Endothelial cell of umbilical vein (primary cell): ENCODE measurements at regions not wholly inside any gene's neighbourhood (a gene's known extent, or its start where the extent isn't known, plus 50 kb on each side); places are given as distances from the start of the nearest gene placed in this dataset.

Experiments used
- BruUV-seq: library from RNA; stranded (reverse); fragments of 400-500 nt; replicated peaks from 2 replicates; lab custom pipeline; 2021; lab: Mats Ljungman, UMichigan
- CTCF ChIA-PET: fragments of 300-600, 350-600 bp; sonication (Branson Sonifier 250); formaldehyde crosslinking; loops from one replicate; lab custom pipeline; 2021; ENCODE audit warnings: antibody characterized with exemption, inconsistent platforms; lab: Charles Lee
- POLR2A ChIA-PET: fragments of 300-600, 350-600 bp; sonication (Branson Sonifier 250); formaldehyde crosslinking; loops from one replicate; lab custom pipeline; 2021; ENCODE audit warnings: antibody characterized with exemption, inconsistent platforms; lab: Charles Lee
- DNase-seq: peaks from one replicate; pipeline ENCODE4 v3.0.0-alpha.2; 2011; ENCODE audit warnings: low read depth, low spot score
- FAIRE-seq: peaks from 2 replicates; lab custom pipeline; 2011; peaks lifted over from hg19 to GRCh38; lab: Jason Lieb, UNC
- H2AFZ ChIP-seq: 2 replicates; pipeline ENCODE4 v1.6.0; 2012; ENCODE audit warnings: low read depth, low read length, control low read depth, inconsistent platforms
- H3K27ac ChIP-seq: 2 replicates; pipeline ENCODE4 v1.5.1; 2011; ENCODE audit warnings: low read depth, mild to moderate bottlenecking, control low read depth, low read length, moderate library complexity; ENCODE audit not compliant: insufficient read depth
- H3K27me3 ChIP-seq, 2 experiments: 2 replicates each; pipeline versions ENCODE4 v1.6.0 to v1.6.1; 2011; ENCODE audit warnings: low read length in 2 of 2, mixed read lengths in 1 of 2; ENCODE audit not compliant: control insufficient read depth in 2 of 2, insufficient read depth in 2 of 2
- H3K36me3 ChIP-seq, 2 experiments: 2 replicates in 1 of 2; 3 replicates in 1 of 2; pipeline ENCODE4 v1.5.1; 2011; ENCODE audit warnings: low read length in 2 of 2, mild to moderate bottlenecking in 1 of 2, moderate library complexity in 1 of 2; ENCODE audit not compliant: control insufficient read depth in 2 of 2, insufficient read depth in 2 of 2; ENCODE audit errors: extremely low read depth in 1 of 2
- H3K4me1 ChIP-seq: 3 replicates; pipeline ENCODE4 v1.5.1; 2011; ENCODE audit warnings: mild to moderate bottlenecking, low read length; ENCODE audit not compliant: control insufficient read depth, insufficient read depth; ENCODE audit errors: extremely low read depth
- H3K4me2 ChIP-seq: 2 replicates; pipeline ENCODE4 v1.6.1; 2011; ENCODE audit warnings: low read length, control low read depth, mixed read lengths; ENCODE audit not compliant: insufficient read depth
- H3K4me3 ChIP-seq, 3 experiments: fragments of 200-600 bp in 1 of 3; sonication (generic), shearing (Covaris generic) in 1 of 3; replicated peaks in 1 of 3; 2 replicates each; pipeline ENCODE4 v1.5.1; 2011 to 2016; ENCODE audit warnings: control low read depth in 3 of 3, low read length in 3 of 3, mild to moderate bottlenecking in 2 of 3, inconsistent platforms in 1 of 3, low read depth in 1 of 3, moderate library complexity in 1 of 3; ENCODE audit not compliant: insufficient read depth in 1 of 3
- H3K79me2 ChIP-seq: 2 replicates; pipeline ENCODE4 v1.6.0; 2012; ENCODE audit warnings: low read length, inconsistent platforms; ENCODE audit not compliant: control insufficient read depth, insufficient read depth
- H3K9ac ChIP-seq: replicated peaks from 2 replicates; pipeline ENCODE3; 2011; ENCODE audit warnings: low read length, control low read depth; ENCODE audit not compliant: insufficient read depth; ENCODE audit errors: extremely low read depth
- H3K9me1 ChIP-seq: replicated peaks from 3 replicates; pipeline ENCODE4 v1.6.0; 2011; ENCODE audit warnings: mild to moderate bottlenecking, low read length; ENCODE audit not compliant: control insufficient read depth, insufficient read depth; ENCODE audit errors: extremely low read depth
- H3K9me3 ChIP-seq: replicated peaks from 2 replicates; pipeline ENCODE4 v1.5.1; 2012; ENCODE audit warnings: low read length, inconsistent platforms; ENCODE audit not compliant: control insufficient read depth, insufficient read depth
- H4K20me1 ChIP-seq: replicated peaks from 2 replicates; pipeline ENCODE3; 2011; ENCODE audit warnings: mild to moderate bottlenecking, low read length; ENCODE audit not compliant: control insufficient read depth, insufficient read depth; ENCODE audit errors: extremely low read depth
- EZH2 ChIP-seq: IDR thresholded peaks from 2 replicates; pipeline ENCODE4 v1.6.1; 2012; ENCODE audit warnings: borderline replicate concordance, low read depth, mild to moderate bottlenecking, moderate library complexity, low read length, inconsistent platforms; ENCODE audit not compliant: severe bottlenecking
- FOS ChIP-seq: IDR thresholded peaks from 2 replicates; pipeline ENCODE4 v1.6.1; 2011; ENCODE audit warnings: mild to moderate bottlenecking, low read length, moderate library complexity, borderline replicate concordance; ENCODE audit not compliant: insufficient read depth
- GATA2 ChIP-seq: IDR thresholded peaks from 2 replicates; pipeline ENCODE4 v1.7.0; 2011; ENCODE audit warnings: low read depth, mild to moderate bottlenecking, moderate library complexity, mixed read lengths, low read length; ENCODE audit not compliant: insufficient read length, insufficient read depth
- JUN ChIP-seq: IDR thresholded peaks from 2 replicates; pipeline ENCODE4 v1.6.1; 2011; ENCODE audit warnings: borderline replicate concordance, low read depth; ENCODE audit not compliant: insufficient read length, insufficient read depth
- MAX ChIP-seq: IDR thresholded peaks from 2 replicates; pipeline ENCODE4 v1.6.1; 2011; ENCODE audit not compliant: insufficient read depth, insufficient read length
- MYC ChIP-seq: IDR thresholded peaks from one replicate; pipeline ENCODE4 v1.6.1; 2011; ENCODE audit warnings: mild to moderate bottlenecking, low read depth, low read length
- POLR2A ChIP-seq: IDR thresholded peaks from 2 replicates; pipeline ENCODE4 v1.6.1; 2012; ENCODE audit warnings: low read depth, mild to moderate bottlenecking, control low read depth, low read length
- POLR2AphosphoS5 ChIP-seq: IDR thresholded peaks from 2 replicates; pipeline ENCODE4 v1.6.1; 2012; ENCODE audit warnings: low read depth, mild to moderate bottlenecking, control low read depth, low read length, moderate library complexity; ENCODE audit not compliant: insufficient read depth
- dilution Hi-C: fragments of 300-500 bp; cut with MboI; formaldehyde crosslinking; loops from one replicate; pipeline ENCODE4 v1.15.0; 2019; ENCODE audit warnings: low sequenced_read_pairs; ENCODE audit not compliant: extremely low pct_ligation_motif_present
- intact Hi-C: fragments of 100-400 bp; cut with micrococcal nuclease; formaldehyde crosslinking; loops from one replicate; pipeline ENCODE4 v1.10.0; 2022
- TF ChIP-seq, protein P1 (sequence below), 2 donors: IDR thresholded peaks; 1 replicate in 1 of 2; 2 replicates in 1 of 2; pipeline ENCODE4 v1.5.1; 2011; ENCODE audit warnings: low read length in 2 of 2, mild to moderate bottlenecking in 2 of 2, moderate library complexity in 2 of 2, control low read depth in 1 of 2, inconsistent platforms in 1 of 2, low read depth in 1 of 2; ENCODE audit not compliant: insufficient read depth in 1 of 2; ENCODE audit errors: extremely low read depth in 1 of 2

DNA sequence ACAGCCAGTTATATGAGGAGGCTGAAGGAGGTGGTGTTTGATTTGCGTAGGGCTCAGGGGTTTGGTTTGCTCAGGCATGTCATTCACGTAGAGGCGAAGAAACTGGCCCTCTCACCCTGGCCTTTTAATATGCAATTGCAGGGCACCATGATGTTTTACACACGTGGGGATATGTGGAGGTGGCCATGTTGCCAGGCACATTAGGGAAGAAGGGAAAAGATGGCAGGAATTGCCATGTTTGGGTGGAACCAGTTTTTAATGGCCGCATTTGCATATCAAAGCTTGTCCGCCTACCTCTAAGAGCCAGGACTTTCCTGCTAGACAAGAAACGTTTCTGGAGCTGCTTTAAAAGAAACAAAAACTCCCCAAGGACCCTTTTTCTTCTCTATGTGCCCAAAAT lies 1483.7 kb upstream of the GOT2 start:
- H3K4me1 ChIP-seq = no peaks in the 10 kb centered on the region
- ChIA-PET POLR2A (no interaction called here), CTCF (interaction anchor here (1.7 kb wide), 1 partner anchor 1025 kb away, joined by 3 read pairs; no protein-coding TSS in a partner anchor)
- no TSS peak for BruUV-seq
- H3K27me3 ChIP-seq = no peaks in the 10 kb centered on the region
- H3K4me3 ChIP-seq = no peak overlapping the region
- no peaks in the 10 kb centered on the region for H3K9me3 ChIP-seq
- no peak overlapping the region for H3K27ac ChIP-seq
- H4K20me1 ChIP-seq = no peaks in the 10 kb centered on the region
- no peaks in the 10 kb centered on the region for H3K36me3 ChIP-seq
- H3K9ac ChIP-seq = no peak overlapping the region
- H2AFZ ChIP-seq = no peak overlapping the region
- H3K79me2 ChIP-seq = no peaks in the 10 kb centered on the region
- dilution Hi-C loops = no loop called here
- TF ChIP-seq FOS (no peak), MAX (no peak), POLR2AphosphoS5 (no peak), GATA2 (no peak), POLR2A (no peak), MYC (no peak), JUN (no peak), EZH2 (no peak)
- TF ChIP-seq, protein P1, sequence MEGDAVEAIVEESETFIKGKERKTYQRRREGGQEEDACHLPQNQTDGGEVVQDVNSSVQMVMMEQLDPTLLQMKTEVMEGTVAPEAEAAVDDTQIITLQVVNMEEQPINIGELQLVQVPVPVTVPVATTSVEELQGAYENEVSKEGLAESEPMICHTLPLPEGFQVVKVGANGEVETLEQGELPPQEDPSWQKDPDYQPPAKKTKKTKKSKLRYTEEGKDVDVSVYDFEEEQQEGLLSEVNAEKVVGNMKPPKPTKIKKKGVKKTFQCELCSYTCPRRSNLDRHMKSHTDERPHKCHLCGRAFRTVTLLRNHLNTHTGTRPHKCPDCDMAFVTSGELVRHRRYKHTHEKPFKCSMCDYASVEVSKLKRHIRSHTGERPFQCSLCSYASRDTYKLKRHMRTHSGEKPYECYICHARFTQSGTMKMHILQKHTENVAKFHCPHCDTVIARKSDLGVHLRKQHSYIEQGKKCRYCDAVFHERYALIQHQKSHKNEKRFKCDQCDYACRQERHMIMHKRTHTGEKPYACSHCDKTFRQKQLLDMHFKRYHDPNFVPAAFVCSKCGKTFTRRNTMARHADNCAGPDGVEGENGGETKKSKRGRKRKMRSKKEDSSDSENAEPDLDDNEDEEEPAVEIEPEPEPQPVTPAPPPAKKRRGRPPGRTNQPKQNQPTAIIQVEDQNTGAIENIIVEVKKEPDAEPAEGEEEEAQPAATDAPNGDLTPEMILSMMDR (IDR thresholded peaks at IDR 0.05; ENCODE audit: extremely low read depth in 1 of 2, insufficient read depth in 1 of 2, low read depth in 1 of 2, low read length in 2 of 2) = no peak
- FAIRE-seq (no peak), DNase-seq (no peak)
- intact Hi-C loops = no loop called here
- no peaks in the 10 kb centered on the region for H3K9me1 ChIP-seq
- no peak overlapping the region for H3K4me2 ChIP-seq
